GM21619 (cell line): ENCODE measurements at regions not wholly inside any gene's neighbourhood (a gene's known extent, or its start where the extent isn't known, plus 50 kb on each side); places are given as distances from the start of the nearest gene placed in this dataset.
"Not testable (repeated sequence)": the region's sequence is repeated elsewhere in the genome, so short reads cannot be mapped to it uniquely, and the experiment has no call there.

Source experiments
- ATAC-seq: cut with Tn5 transposase; IDR thresholded peaks from one replicate; pipeline ENCODE4 v1.9.1; 2021; ENCODE audit not compliant: unreplicated experiment

DNA sequence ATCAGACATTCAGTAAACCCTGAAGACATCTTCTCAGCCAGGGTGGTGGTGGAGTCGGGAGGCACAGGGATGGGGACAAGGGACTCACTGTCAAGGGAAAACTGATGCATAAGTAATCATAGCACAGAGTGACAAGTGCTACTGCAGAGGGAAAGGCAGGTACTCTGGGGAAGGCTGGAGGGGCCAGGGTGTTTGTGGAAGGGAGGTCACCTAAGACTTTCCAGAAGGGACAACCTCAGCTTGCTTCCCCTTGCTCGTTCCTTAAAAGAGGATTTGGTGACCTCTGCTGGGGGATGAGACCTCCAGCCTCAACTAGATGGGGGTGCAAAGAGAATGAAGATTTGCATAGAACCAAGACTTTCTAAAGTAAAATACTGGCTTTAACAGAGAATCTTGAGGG is 99.5 kb downstream of the SLC4A3 start:
- ATAC-seq = no peak

DNA sequence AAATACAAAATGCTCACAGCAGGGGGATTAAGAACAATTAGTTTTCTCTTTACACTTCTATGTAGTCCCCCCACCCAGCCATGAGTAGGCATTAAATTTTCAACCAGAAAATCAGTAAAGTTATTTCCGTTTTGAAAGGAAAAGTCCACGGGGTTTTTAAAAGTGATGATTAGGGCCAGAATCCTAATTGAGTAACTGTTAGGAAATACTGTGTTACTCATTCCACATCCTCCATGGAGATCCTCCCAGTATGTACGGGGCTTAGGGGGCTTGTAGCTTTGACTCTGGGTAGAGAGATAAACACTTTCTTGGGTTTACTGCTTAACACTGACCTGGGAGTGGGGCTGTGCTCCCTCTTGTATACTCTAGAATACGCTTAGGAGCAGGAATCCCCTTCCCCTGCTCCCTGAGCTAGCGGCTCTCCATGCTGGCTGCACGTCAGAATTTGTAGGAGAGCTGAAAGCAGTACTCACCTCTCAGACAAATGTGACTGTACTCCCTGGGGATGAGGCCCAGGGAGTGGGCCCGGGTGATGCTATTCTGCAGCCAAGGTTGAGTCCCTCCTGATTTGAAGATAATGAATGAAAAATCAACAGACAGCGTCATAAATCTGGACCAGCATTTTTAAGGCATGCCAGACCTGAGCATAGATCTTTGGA is 100.5 kb downstream of the SLC4A3 start:
- ATAC-seq = no peak

DNA sequence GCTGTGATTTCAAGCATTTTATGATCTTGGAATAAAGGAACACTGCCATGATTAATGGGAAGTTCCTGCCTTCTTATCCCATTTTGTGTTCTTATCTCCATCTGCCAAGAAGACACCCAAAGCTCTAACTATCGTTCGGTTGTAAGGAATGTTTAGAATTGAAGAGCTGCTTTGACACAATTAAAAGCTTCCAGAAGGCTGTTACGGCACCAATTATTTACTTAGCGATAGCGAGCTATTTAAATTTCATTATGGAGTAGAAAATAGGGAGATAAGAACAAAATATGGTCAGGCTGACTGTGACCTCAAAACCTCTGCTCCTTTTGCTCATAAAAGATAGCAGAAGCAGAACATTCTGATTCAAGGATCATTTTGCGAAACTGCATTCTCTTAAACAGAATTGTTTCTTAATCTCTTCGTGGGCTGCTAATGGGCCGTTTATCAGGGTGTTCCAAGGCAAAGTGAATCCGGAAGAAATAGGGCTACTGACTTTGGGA is 101.6 kb downstream of the SLC4A3 start:
- ATAC-seq = no peak

DNA sequence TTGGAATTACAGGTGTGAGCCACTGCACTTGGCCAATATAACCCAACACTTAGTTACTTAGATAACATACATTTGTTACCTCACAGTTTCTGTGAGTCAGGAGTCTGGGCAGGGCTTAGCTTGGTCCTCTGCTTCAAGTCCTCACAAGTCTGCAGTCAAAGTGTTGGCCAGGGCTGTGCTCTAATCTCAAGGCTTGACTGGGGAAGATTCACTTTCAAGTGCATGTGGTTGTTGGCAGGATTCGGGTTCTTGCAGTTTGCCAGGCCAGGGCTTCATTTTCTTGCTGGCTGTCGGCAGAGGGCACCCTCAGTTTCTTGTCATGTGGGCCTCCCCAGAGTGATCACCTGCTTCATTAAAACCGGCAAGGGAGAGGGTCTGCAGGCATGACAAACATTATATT is 103.7 kb downstream of the SLC4A3 start:
- ATAC-seq = no peak

DNA sequence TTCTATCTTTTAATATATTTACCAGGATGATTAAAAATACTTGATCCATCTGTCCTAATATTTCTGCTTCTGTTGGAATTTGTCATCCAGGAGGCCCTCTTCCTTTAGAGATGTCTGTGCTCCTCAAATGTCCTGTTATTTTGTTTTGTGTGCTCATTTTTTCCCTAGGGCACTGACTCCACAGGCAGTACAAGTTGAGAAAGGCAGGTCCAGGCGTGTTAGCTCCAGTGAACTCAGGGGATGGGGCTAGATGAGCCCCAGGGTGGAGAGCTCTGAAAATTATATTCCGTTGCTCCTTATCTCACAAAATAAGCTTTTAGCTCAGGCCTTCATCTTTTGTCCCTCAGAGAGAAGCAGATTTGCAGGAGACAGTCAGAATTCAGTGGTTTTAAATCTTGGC is 105.7 kb downstream of the SLC4A3 start:
- no peak for ATAC-seq

DNA sequence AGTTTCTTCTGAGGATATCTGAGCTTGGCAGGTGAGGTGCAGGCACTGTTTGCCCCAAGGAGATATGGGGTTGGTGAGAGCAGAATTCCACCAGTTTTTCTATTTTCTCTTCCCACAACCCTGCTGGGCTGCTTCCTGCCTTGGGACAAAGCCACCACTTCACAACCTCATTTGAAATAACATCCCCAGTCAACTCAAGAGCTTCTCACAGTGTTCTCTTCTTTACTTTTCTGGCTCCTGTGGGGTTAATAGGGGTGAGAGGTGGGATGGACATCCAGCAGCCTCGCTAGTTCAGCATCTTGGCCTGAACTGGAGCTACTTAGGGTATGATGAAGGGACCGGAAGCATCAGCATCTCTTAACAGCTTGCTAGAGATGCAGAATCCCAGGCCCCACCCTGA is 106.3 kb downstream of the SLC4A3 start:
- no peak for ATAC-seq

DNA sequence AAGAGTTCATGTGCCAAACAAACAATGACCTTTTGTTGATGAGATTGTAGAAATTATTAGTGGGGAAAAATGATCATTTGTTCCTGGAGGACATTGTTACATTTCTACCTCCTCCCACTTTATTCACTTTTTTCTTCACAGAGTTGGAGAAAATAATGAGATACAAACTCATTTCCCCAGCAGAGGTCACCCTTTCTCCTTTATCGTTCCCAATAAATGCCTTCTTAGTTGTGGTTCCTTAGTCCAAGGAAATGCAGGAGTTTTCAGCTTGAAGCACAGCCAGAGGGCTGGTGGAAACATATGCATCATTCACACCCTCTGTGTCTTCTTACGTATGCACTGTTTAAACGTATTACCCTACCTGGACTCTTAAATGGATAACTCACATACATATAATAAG is 108.8 kb downstream of the SLC4A3 start:
- ATAC-seq = no peak

DNA sequence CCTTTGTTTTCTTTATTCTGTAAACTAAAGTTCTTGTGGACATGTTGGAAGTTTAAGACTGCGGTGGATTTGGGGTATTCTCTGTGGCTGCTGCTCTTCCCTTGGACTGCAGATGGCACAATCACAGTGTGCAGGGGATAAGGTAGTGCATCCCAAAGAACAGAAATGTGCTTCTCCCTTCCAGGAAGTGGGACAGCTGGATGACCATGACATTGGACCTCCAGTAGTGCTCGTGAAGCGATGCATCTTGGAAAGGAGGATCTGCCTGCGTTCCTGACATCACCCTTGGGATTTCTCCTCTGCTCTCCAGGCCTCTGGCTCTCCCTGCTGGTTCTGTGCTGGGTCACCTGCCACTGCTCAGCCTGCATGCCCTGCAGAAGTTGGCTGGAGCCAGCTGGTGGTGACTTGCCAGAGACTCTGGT is 109.9 kb downstream of the SLC4A3 start:
- ATAC-seq = no peak

DNA sequence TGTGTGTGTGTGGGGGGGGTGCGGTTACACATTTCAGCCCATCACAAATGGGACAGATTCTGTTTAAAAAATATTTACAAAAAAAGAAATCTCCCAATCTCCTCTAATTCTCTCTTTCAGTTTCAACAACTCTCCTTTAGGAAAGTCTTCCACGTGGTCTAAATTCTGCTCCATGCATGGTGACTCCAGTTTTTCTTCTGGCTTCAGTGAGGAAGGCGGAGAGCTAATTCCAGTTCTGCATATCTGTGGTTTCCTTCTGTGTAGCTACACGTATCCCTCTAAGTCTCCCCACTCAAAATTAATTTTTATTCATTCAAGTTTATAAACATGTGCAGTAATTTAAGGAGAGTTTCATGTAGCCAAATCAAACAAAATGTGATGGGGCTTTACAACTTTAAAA is 111.6 kb downstream of the SLC4A3 start:
- no peak for ATAC-seq

DNA sequence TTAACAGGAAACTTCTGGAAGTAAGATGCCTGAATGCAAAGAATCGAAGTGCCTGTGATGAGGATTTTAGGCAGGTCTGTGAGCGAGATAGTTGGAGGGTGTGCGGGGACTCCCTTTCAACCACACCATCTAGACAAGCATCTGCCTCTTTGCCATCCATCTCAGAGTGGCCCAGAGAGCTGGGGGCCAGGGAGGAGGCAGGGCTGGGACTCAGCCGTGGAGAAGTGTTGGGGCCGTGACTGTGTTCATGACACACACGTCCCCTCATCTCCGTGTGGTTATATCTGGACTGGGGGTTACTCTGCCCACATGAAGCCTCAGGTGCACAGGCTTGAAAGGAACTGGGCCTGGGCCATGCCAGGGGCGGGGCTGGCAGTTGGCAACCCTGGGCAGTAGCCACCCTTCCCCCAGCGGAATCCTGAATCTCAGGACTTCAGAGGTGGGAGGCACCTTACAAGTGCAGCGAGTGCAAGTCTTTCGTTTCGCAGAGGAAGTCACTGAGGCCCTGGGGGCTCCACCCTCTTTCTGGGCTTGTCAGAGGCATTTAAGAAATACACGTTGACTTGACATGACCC is 112.5 kb downstream of the SLC4A3 start:
- no peak for ATAC-seq

DNA sequence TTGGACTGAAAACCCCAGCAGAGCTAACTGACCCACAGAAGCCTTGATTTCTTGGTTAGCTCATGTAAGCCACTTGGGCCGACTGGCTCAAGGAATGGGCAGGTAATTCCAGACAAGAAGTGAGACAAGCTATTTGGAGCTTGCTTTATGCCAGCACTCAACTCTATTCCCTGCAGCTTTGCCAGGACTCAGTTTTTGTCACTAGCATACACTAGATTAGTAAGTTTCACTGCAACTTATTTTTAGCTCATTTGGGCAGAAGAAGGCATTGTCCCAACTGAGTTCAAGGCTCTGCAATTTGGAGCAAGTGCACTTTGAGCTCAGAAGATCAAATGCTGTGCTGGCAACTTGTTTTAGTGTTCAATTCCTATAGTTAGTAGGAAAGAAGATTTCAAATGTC is 116.1 kb downstream of the SLC4A3 start:
- ATAC-seq = no peak

DNA sequence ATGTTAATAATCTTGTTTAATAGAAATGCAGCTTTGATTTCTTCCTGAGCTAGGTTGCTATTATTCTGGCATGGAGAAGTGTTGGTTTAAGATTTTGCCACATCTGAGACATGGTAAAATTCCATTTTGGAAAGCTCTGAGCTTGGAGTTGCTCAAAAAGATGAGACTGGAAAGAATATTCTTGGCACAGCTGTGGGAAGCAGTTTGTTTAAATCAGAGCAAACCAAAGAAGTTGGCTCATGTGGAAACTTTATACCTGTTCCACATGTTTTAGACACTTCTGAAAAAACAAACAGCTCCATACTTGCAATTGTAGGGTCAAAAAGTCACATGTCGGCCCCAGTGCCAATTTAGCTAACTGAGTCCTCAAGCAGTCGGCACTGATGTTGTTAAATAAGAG is 116.6 kb downstream of the SLC4A3 start:
- ATAC-seq = no peak

DNA sequence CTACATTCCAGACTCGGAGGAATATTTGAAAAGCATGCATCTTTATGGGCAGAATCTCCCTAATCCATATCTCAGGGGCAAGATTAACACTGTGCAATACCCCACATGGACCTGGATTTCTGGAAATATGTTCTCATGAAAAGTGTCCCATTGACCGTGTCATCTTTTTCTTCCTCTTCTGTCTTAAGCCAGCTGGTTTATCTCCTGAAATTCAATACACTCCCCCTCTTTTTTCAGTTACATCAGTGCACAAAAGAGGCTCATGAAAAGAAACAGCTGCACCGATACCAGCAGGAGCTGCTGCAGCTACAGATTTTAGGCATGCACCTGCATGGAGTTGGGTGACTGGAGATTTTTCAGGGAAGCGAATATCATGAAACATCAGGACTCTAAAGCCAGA is 117.2 kb downstream of the SLC4A3 start:
- ATAC-seq = no peak

DNA sequence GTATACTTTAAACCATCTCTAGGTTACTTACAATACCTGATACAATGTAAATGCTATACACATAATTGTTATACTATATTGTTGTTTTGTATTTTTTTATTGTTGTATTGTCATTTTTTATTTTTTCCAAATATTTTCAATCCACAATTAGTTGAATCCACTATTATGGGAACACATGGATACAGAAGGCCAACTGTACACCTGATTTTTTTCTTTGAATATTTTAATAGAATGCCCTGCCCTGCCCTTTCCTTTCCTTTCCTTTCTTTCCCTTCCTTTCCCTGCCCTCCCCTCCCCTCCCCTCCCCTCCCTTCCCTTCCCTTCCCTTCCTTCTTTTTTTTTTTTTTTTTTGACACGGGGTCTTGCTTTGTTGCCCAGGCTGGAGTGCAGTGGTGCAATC is 120.2 kb downstream of the SLC4A3 start:
- no peak for ATAC-seq

DNA sequence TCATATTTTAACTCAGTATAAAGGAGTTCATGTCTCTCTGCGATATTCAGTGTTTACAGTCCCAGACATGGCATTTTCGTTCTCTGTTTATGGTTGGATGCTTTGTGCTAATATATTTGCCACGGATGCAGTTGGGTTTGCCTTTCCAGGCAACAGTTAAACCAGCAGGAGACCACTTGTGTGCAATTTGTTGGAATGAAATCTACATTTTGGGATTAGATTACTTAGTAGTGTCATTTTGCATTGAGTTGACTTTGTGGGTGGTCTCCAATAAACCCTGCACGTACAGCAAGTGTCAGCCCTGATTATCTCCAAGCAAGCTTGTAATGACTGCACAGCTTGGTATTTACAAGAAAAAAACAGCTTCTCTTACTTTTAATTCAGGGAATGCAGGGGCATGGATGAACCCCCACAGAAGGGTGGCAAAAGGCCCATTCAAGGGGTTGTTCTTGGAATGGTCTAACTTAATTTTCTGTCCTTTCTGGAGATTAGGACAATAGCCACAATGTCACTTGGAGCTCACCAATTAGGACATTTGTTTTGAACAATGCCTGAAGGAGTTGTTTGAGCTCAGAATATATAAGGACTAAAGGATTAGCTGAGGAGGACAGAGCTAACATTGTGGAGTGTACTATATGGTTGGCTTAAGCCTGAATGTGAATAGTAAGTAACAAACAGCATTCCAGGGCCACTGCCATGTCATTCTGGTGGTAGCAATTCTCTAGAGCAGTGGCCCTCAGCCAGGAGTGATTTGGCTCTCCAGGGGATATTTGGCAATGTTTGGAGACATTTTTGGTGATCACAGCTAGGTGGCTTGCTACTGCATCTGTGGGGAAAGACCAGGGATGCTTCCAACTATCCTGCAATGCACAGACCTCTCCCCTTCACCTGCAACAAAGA is 121.5 kb downstream of the SLC4A3 start:
- no peak for ATAC-seq

DNA sequence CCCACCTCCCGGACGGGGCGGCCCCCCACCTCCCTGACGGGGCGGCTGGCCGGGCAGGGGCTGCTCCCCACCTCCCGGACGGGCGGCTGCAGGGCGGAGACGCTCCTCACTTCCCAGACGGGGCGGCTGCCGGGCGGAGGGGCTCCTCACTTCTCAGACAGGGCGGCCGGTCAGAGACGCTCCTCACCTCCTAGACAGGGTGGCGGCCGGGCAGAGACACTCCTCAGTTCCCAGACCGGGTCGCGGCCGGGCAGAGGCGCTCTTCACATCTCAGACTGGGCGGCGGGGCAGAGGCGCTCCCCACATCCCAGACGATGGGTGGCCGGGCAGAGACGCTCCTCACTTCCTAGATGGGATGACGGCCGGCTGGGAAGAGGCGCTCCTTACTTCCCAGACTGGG is 123.7 kb downstream of the SLC4A3 start:
- not testable (repeated sequence) for ATAC-seq

DNA sequence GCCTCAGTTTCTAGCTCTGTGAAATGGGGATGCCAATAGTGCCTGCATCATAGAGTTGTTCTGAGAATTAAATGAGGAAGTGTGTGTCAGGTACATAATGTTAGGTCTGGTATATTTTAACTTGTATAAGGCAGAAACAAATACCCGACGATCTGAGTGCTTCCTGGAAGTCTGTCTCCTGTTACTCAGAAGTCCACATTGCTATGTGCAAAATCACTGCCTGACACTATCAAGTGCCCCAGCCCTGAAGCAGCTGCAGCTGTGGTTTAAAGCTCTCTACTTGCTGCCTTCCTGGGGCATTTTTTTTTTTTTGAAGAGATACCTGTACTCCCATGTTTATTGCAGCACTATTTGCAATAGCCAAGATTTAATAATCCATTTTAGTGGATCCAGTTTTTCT is 125.3 kb downstream of the SLC4A3 start:
- ATAC-seq = no peak

DNA sequence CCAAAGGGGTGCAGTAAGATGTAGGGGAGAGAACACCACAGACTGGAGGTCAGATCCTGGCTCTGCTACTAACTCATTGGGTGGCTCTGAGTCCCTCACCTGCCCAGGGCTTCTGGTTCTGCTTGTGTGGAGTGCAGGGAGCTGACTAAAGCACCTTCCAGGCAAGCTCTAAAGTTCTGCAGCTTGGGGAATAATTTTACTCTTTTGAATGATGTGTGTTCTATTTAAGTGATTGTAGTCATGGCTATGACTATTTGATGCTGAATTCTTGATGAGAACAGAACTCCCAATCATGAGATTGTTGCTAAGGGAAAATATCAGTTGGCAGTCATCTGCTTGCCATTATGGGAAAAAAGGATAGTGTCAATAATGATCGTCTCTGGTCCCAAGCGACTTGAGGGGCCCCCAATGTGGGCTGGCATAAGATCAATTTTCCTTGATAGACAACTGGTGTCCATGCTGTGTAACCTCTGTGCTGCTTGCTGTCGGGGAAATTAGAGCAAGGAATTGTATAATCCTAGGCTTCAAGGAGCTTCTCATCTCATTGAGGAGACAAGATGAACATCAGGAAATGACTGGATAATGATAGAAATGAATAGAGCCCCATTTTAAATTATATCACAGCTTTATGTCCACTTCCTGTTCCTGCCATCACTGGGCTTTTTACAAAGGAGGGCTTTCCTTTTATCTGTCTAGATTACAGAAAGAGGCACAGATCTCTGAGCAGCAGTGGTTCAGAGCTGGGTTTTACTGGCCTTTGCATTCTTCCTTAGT is 131.7 kb downstream of the SLC4A3 start:
- no peak for ATAC-seq

DNA sequence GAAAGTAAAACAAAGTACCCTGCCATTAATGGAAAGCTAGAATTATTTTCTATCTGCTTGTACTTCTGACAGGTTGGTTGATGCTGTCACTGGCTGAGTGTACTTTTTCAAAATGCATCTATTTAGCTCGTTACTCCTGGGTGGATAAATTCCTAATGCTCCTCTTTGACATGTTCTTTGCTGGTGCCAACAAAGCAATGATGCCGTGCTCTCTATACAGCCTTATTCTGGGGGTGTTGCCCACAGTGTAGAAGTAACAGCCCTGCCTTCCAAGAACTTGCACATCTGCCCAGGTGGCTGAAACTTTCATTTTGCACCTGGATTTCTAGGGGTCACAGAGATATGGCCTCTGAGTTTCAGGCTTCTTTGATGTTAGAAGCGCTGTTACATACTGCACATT is 132.4 kb downstream of the SLC4A3 start:
- no peak for ATAC-seq

DNA sequence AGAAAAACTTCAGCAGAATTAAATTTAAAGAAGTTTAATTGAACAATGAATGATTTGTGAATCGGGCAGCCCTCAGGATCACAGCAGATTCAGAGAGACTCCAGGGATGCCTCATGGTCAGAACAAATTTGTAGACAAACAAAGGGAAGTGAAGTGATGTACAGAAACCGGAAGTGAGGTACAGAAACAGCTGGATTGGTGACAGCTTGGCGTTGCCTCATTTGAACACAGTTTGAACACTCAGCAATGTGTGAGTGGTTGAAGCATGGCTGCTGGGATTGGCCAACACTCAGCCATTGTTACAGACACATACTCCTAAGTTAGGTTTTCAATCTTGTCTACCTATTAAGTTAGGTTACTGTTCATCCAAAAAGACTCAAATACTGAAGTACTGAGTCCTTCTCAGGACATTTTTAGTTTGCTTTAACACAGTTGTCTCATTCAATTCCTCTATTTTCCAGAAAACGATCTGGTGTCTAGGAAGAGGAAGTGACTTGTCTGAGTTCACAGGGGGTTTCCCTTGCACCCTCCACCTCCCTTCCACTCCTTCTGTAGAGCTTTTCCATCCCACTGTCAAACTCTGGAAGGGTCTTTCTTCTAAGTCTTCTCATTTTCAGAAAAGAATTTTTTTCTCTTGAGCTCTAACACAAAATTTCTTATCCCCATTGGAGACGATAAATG is 137.9 kb downstream of the SLC4A3 start:
- no peak for ATAC-seq

DNA sequence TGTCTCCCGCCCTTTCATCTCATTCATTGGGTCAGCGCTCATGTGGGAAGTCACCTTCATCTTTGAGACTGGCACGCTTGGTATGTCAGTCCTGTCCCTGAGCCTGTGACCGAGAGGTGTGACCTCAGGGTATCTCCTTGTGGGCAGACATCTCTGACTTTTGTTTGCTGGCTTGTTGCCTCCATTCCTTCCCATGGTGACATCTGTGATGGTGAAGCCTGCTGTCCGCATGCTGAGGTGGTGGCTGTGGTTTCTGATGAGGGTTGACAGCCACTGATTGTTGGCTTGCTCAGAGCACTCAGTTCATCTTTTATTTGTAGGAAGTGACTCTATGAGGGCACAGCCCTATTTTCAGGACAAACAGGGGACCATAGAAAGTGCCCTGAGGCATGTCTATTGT is 139.2 kb downstream of the SLC4A3 start:
- no peak for ATAC-seq
